ENCODE measurements at regions not wholly inside any gene's neighbourhood (a gene's known extent, or its start where the extent isn't known, plus 50 kb on each side); places are given as distances from the start of the nearest gene placed in this dataset.

- TF ChIP-seq, protein P1, sequence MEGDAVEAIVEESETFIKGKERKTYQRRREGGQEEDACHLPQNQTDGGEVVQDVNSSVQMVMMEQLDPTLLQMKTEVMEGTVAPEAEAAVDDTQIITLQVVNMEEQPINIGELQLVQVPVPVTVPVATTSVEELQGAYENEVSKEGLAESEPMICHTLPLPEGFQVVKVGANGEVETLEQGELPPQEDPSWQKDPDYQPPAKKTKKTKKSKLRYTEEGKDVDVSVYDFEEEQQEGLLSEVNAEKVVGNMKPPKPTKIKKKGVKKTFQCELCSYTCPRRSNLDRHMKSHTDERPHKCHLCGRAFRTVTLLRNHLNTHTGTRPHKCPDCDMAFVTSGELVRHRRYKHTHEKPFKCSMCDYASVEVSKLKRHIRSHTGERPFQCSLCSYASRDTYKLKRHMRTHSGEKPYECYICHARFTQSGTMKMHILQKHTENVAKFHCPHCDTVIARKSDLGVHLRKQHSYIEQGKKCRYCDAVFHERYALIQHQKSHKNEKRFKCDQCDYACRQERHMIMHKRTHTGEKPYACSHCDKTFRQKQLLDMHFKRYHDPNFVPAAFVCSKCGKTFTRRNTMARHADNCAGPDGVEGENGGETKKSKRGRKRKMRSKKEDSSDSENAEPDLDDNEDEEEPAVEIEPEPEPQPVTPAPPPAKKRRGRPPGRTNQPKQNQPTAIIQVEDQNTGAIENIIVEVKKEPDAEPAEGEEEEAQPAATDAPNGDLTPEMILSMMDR (IDR thresholded peaks at IDR 0.05) = no peak
- TF ChIP-seq POLR2A (IDR thresholded peaks at IDR 0.05) = no peak
Observed at GRCh38 chr20:54293526-54293925, 85.6 kb downstream of the PFDN4 start.
